ENCODE measurements at regions not wholly inside any gene's neighbourhood (a gene's known extent, or its start where the extent isn't known, plus 50 kb on each side); places are given as distances from the start of the nearest gene placed in this dataset.

- no peak for DNase-seq (ENCODE audit: low read depth in 2 of 2)
Measured at GRCh38 chr5:9927106-9927505, 297.0 kb upstream of the TAS2R1 start.

- peak in 1 of 2 donors; percentile 4 for DNase-seq (ENCODE audit: low read depth in 2 of 2)
Measured at GRCh38 chr5:9924614-9925013, 294.5 kb upstream of the TAS2R1 start.

DNA sequence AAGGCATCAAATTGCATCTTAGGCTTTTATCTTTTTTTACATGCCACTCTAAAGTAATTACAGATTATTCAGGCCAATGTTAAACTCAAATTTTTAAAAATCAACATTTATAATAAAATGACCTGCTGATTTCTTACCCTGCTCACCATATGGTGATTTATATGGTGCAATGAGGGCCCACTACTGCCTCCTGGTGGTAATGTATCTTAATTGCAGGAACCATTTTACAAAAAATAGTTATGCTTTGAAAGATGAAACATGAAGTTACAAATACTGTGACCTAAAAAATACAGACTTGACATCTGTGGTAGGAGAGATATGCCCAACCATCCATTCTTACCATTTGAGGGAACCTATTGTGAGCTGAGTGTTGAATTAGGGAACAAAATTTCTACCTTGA lies 292.6 kb upstream of the TAS2R1 start:
- DNase-seq (ENCODE audit: low read depth in 2 of 2): no peak

GRCh38 chr5:9920697-9921096 lies 290.5 kb upstream of the TAS2R1 start:
- no peak for DNase-seq (ENCODE audit: low read depth in 2 of 2)

DNA sequence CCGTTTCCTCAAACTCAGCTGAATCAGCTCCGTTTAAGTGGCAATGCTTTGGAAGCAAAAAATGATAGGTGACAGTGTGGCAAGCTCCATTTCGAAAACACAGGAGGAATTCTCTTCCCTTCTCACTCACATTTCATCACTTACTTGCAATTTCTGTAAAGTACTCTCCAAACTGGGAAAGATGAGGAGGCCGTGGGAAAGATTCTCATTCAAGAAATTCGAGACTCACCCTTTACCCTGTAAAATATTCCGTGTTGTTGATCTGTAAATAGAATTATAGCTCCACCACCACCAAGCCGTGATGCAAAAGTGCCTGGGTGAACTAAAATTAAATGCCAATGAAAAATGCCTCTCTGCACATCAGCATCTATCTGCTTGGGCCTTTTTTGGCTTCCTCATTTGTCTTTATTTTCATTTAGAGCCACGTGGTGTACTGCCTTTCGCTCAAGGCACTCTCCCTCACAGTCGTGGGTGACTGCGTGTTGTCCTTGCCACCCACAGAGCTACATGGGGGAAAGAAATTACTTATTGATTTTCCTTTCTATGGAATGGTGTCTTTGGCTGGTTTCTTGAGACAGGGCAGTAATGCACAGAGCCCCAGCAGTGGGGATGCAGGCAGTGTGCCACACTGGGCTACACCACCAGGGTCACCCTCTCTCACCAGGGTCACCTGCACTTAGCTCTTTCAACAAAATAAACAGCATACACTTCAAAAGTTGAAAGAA lies 289.3 kb upstream of the TAS2R1 start:
- DNase-seq (ENCODE audit: low read depth in 2 of 2): no peak

GRCh38 chr5:9905661-9906060 lies 275.5 kb upstream of the TAS2R1 start:
- no peak for DNase-seq (ENCODE audit: low read depth in 2 of 2)

GRCh38 chr5:9903801-9904200 lies 273.6 kb upstream of the TAS2R1 start:
- DNase-seq (ENCODE audit: low read depth in 2 of 2): no peak

DNA sequence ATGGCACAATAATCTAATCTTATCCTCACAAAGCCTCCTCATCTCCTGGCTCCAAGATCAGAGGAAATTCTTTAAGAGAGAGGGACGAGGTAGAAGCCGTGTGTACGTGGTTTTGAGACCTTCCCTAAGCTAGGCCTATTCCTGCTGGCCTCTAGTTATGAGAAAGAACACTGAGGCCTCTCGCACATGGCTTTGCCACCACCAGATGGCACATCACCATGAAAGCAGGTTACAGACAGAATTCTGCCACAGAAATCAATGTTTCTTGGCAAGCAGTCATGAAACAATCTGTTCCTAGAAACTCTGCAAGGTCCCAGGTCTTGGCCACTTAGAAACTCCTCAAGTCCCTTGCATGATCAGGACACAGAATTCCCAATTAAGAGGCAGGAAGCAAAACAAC lies 268.2 kb upstream of the TAS2R1 start:
- DNase-seq (ENCODE audit: low read depth in 2 of 2): no peak

- DNase-seq (ENCODE audit: low read depth in 2 of 2): no peak
Measured at GRCh38 chr5:9895302-9895645, 265.1 kb upstream of the TAS2R1 start.

DNA sequence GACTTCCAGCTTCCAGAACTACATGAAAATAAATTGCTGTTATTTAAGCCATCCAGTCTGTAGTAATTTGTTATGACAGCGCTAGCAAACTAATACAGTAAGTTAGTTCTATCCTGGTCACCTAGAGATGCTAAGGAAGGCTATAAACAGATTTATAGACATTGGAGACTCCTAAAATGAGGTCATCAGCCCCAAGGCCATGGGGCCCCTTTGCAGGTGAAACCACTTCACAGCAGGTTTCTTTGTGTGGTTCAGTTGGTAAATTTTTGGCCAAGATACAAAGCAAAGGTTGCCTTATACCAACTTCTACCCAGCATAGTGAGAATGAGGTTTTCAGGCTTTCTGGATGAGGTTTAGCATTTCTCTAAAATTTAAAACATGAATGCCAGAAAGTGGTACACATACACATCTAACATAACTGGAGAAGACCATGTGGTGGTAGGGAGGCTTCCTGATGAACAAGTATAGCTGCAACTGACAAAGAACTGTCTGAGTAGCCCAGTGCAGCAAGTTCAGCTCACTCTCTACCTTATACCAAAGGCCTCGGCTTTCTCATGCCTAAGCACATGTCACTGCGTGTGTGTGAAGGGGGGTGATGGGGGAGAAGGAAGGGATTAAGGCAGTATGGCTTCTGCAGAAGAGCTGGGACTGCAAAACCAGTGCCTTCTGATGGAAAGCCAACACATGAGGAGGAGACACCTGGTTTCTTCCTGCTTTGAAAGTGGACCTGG lies 264.6 kb upstream of the TAS2R1 start:
- DNase-seq (ENCODE audit: low read depth in 2 of 2): no peak

DNA sequence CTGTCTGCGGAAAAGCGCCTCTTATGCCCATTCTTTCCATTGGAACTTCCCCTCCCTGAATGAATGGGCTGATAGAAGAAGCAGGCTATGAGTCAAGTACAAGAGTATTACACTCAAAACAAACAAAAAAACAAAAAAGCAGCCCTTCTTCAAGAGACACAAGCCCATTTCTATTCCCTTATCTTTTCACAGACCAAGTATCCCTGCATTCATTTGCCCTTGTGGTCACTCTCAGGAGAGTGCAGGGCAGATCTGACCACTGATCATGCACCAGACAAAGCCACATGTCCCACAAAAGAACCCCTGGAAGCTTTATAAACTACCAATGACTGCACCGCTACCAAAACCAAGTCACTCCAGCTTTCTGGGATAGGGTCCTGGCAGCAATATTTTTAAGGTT lies 262.5 kb upstream of the TAS2R1 start:
- DNase-seq (ENCODE audit: low read depth in 2 of 2): no peak

DNA sequence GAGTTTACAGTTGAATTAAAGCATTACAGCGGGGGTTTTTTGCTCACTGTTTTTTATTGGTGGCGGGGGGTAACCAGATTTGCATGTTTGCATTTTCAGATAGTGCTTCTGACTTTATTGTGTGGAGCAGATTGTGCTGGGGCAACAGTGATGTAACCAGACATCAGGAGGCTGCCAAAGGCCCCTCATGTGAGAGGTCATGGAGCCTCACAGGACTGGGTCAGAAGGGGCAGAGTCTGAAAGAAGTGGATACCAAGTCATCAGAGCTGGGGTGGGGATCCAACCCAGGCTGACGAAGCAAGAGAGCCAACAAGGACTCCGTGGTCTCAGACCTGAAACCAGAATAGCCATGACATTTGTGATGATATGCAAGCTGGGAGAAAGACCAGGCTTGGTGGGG lies 259.4 kb upstream of the TAS2R1 start:
- DNase-seq (ENCODE audit: low read depth in 2 of 2): no peak

- no peak for DNase-seq (ENCODE audit: low read depth in 2 of 2)
Measured at GRCh38 chr5:9888501-9888901, 258.4 kb upstream of the TAS2R1 start.

- DNase-seq (ENCODE audit: low read depth in 2 of 2): no peak
Measured at GRCh38 chr5:9885164-9885563, 255.0 kb upstream of the TAS2R1 start.

DNA sequence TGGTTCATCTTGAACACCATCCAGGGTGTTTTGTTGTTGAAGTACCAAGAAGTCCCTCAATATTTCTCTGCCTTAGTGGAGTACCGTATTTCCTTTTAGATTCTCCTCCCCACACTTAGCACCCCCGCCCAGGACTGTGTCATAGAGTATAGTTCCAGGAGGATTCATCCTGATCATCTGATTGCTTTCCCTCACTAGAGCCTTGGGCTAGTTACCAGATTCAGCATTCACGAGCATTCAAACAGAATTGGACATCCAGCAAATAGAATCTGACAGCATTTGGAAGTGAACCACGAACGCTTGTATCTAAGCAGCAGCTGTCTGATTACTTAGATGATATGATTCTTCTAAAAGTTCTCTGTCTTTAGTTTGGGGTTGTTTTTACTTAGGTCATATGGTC lies 248.1 kb upstream of the TAS2R1 start:
- no peak for DNase-seq (ENCODE audit: low read depth in 2 of 2)

GRCh38 chr5:9877488-9877887 lies 247.3 kb upstream of the TAS2R1 start:
- DNase-seq (ENCODE audit: low read depth in 2 of 2): no peak

DNA sequence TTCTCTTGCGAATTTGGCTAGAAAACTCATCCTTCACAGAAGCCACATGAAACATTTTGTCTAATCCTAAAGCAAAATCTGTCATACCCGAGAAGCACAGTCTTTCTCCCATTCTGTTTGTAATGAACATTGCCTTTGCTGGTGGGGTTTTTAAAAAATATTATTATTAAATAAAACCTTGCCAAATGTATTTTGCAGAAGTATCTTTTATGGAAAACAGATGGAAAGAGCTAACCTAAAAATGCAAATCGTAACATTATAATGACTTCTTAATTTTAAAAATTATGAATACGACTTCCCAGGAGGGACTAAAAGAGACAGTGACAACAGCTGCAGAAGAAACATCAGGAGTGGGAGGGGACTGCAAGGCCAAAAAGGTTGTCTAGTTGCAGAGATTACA lies 246.3 kb upstream of the TAS2R1 start:
- DNase-seq (ENCODE audit: low read depth in 2 of 2): no peak

GRCh38 chr5:9869616-9870288 lies 239.6 kb upstream of the TAS2R1 start:
- no peak for DNase-seq (ENCODE audit: low read depth in 2 of 2)

- no peak for DNase-seq (ENCODE audit: low read depth in 2 of 2)
Measured at GRCh38 chr5:9865574-9865973, 235.4 kb upstream of the TAS2R1 start.

- DNase-seq (ENCODE audit: low read depth in 2 of 2): no peak
Measured at GRCh38 chr5:9864791-9865190, 234.6 kb upstream of the TAS2R1 start.

DNA sequence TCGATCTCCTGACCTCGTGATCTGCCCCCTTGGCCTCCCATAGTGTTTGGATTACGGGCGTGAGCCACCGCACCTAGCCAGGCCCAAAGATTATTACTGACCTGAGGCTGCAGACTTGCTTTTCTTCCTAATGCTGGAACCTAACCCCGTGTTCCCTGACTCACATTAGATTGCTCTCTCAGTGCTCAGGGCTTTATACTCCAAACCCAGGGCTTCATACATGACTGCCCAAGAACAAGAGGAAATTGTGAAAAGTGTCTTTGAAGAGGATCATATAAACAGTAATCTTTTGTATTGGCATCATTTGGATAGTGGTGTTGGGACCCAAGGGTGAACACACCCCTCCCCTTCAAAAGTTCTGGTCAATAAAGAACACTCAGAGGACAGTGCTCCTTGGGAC lies 233.3 kb upstream of the TAS2R1 start:
- DNase-seq (ENCODE audit: low read depth in 2 of 2): no peak

DNA sequence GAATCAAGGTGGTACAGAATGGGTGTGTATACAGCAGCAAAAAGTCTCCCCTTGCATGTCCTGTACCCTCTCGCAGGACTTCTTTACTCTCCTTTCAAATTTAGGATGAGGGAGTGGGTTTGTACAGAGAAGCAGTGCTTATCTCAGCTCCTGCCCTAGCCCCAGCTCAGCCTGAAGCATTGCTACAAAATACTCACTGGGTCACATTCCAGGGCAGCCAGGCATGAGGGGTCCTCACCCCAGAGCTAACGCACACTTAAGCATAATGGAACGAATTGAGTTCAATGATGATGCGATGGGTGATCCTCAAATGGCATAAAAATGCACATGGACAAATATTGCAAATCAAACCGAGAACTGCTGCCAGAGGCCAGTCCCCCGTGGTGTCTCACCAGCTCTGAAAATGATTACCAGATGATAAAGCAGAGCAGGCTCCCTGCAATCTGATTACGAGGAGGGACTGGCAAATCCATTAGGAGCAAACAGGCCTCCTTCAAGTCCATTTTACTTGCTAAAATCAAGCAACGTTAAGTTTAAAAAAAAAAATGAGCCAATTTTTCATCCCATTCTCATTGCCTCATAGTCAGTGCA lies 231.6 kb upstream of the TAS2R1 start:
- no peak for DNase-seq (ENCODE audit: low read depth in 2 of 2)

DNA sequence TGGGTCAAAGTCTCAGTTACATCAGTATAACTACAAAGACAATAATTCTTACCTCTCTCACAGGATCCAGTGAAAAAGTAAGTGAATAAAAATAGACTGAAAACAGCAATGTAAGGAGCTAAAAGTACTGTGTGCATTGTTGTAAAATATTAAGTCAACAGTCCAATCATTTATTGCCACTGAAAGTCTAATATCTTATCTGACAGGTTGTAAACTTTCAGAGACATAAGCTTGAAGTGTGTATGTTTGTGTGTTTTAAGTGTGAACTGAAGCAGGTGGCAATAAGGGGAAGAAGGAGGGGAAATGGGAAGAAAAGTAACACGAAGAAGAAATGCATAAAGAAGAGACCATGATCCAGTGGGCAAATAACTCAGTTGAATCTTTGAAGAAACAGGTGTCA lies 229.7 kb upstream of the TAS2R1 start:
- DNase-seq (ENCODE audit: low read depth in 2 of 2): no peak
